ENCODE measurements at regions not wholly inside any gene's neighbourhood (a gene's known extent, or its start where the extent isn't known, plus 50 kb on each side); places are given as distances from the start of the nearest gene placed in this dataset.

DNA sequence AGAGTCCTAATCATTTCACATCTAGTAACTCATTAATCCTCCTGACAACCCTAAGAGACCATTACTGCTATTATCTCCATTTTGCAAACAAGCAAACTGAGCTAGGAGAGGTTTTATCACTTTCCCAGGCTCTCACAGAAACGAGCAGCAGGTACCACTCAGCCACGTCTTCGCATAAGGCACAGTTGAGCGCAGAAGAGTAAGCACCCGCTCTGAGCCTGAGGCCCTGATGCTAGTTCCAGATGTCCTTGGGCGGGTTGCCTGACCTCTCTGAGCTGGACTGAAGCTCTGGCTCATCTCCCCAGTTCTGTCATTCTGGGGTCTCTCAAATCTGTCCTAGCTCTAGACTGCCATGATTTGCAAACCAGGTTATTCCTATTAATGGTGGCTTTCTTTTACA lies 72.6 kb upstream of the FRMD4A start:
- ATAC-seq (no peak), DNase-seq (no peak)
- intact Hi-C loops (cut with DNase I), result no loop called here

DNA sequence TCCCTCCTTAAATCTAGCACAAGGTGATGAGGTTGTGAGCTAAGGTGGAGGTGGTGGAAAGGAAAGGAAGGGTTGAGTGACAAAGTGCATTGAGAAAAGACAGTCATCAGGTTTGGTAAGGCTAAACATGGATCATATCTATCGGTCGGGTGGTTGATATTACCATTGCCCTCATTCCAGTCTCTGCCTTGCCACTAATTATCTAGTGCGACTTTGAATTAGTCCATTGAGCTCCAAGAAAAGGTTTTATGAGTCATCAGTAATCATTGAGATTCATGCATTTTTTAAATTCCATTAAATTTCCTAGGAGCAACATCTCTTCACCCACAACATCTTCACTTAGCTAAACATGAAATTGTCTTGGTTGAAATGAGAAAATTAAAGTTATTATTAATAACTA lies 68.9 kb upstream of the FRMD4A start:
- no peak for DNase-seq
- ATAC-seq, result no peak
- intact Hi-C loops (cut with DNase I), result no loop called here

DNA sequence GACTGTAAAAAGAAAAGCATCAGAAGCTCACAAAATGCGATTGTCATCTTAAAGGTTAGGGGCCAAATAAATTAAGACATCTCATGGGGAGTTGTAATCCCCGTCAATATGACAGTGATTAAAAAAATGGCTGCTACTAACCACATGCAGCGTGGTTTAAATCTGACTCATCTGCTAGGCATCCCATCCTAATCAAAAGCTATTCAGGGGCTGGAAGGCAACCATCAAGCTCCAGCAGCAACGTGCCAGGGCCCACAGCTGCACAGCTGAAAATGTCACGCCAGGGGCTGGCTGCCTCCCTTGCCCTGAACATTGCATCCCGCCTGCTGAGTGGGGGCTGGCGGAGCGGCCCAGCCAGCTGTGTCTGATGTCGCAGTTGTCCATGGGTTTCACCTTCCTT lies 66.3 kb upstream of the FRMD4A start:
- peak; percentile 73 for DNase-seq
- intact Hi-C loops (cut with DNase I), result no loop called here
- peak; percentile 97 to 98 for ATAC-seq

DNA sequence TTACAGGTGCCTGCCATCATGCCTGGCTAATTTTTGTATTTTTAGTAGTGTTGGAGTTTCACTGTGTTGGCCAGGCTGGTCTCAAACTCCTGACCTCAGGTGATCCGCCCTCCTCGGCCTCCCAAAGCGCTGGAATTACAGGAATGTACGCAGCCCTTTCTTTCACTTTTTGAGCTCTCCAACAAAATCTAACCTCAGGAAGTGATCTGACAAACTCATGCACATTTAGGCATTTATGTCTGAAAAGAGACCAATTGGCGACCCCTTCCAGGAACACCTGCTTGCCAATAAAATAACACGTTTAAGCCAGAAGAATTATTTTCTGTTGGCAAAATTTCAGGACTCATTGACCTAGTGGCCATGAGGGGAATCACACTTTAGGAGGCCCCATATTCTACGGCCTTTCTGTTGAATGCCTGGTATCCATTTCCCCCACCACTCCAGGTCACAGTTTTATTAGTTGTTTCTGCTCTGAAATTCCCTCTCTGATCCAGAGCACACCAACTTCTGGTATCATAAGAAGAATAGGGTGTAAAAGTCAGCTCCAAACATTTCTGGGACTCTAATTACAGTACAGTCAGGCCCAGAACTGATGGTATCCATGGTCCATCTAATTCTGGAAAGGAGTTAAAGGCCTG lies 65.8 kb upstream of the FRMD4A start:
- intact Hi-C loops (cut with DNase I), result no loop called here
- ATAC-seq, result peak; percentile 21 to 29

DNA sequence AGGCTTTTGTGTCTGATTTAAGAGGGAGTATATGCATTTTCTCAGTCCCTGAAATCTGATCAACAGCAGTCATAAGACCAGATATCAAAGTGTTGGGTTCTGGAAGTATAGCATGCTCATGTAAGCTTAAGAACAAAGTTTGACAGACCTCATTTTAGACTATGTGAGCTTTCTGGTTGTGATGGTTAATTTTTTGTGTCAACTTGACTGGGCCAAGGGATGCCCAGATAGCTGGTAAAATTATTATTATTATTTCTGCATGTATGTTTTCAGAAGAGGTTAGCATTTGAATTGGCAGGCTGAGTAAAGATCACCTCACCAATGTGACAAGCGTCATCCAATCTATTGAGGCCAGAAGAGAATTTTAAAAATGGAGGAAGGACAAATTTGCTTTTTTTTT lies 63.5 kb upstream of the FRMD4A start:
- no peak for DNase-seq
- no peak for ATAC-seq
- intact Hi-C loops (cut with DNase I), result no loop called here

More for the DNA sequence above, 65.8 kb upstream of the FRMD4A start:
- DNase-seq, result no peak

DNA sequence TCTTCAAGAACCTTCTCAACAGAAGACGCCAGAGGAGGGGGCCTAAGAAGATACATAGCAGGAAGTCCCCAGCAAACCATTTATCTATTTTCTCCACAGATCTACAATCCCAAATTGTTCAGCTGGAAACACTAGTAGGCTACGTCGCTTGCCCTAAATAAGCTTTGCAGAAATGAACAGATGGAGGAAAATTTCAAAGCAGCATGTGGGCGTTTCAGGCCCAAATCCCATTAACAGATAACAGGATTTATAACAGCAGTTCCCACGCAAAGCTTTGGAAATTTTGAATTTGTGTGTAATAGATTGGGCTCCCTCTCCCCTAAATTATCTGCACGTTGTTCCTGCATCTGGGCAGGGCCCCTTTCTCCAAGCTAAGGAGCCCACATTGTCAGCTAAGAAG lies 60.6 kb upstream of the FRMD4A start:
- no peak for ATAC-seq

DNA sequence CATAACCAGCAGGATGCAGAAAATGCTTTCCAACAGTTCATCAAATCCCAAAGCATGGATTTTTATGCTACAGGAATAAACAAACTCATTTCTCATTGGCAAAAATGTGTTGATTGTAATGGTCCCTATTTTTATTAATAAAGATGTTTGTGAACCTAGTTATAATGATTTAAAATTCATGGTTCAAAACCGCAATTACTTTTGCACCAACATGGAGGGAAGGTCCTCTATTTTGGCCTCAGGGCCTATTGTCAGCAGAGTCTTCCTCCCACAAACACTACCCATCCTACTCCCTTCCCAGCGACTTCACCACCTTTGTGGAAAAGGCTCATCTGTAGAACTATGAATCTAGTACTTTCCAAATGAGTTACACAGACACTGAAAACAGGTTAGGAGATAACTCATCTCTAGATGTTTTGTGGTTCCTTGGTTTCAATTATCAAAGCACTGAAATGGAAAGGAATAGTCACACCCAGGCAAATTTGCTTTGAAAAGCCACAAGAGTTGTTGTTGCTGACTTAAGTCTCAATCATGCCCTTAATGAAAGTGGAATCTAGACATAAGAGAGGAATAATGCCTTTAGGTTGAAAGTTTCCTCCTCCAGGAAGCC lies 59.4 kb upstream of the FRMD4A start:
- ATAC-seq (no peak), DNase-seq (no peak)
- intact Hi-C loops (cut with DNase I), result no loop called here

More for the DNA sequence above, 60.6 kb upstream of the FRMD4A start:
- no peak for DNase-seq
- intact Hi-C loops (cut with DNase I), result no loop called here

DNA sequence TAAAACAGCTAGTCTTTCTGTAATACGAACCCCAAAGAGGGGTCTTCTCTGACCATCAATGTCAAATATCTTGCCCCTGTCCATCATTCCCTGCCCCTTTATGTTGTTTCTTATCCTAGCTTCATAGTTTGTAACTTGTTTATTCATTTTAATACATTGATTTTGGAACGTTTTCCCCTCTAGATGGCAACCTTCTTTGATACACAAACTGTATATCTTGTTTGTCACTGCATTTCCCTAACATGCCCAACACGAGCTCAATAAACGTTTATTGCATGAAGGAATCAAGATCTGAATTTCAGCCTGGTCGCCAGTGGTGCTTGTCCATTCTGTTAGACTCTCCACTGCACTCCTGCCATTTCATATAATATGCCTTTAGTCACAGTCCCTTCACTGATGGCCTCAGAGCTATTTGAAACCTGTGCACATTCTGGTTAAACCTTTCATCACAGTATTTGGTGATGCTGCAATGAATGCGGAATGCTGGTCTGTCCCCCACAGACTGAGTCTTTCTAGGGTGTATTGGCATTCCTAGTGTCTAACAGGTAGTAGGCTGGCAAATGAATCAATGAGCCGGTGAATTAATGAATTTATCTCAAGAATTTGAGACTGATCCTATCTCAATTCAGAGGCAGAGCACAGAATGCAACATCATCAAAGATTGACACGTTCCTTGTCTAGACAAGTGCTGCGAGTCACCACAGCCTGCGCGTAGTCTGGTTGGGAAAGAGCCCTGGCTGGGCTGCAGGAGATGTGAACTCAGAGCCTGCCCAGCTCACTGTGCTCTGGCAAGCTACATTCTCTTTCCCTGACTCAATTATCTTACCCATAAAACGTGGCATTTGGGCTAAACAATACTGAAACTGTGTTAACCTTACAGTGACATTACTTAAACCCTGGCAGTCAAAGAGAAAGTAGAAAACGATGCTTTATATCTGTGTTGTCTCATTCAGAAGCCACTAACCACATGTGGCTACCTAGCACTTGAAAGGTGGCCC lies 55.2 kb upstream of the FRMD4A start:
- ATAC-seq, result peak in 1 of 2 donors; percentile 29
- no peak for DNase-seq
- intact Hi-C loops (cut with DNase I), result no loop called here

DNA sequence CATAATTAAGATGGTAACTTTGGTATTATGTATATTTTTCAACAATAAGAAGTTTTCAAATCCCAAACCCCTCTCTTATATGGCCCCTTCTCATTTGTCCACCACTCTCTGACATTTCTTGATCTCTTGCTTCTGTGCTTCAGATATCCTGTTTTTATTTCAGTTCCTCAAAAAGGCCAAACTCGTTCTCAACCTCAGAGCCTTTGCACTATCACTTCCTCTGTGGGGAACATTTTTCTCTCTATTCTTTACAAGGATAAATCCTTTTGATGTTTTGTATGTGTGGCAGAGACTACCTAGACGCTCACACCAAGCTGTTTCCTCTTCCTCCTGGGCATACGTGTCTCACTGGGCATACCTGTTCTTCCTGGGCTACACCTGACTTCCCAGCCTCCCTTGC lies 54.2 kb upstream of the FRMD4A start:
- no peak for DNase-seq
- ATAC-seq, result no peak
- intact Hi-C loops (cut with DNase I), result no loop called here

DNA sequence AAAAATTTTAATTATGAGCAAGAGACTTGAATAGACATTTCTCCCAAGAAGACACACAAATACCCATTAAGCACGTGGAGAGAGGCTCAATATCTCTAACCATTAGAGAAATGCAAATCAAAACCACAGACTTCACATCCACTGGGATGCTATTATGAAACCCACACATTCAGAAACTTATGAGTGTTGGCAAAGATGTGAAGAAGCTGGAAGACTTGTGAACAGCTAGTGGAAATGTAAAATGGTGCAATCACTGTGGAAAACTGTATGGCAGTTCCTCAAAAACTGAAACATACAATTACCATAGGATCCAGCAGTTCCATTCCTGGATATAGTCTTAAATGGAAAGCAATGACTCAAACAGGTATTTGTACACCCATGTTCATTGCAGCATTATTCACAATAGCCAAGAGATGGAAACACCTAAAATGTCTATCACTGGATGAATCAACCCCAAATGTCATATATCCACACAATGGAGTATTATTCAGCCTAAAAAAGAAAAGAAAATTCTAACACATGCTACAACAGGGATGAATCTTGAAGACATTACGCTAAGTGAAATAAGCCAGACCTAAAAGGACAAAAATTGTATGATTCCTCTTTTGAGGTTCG lies 53.5 kb upstream of the FRMD4A start:
- ATAC-seq (no peak), DNase-seq (no peak)
- intact Hi-C loops (cut with DNase I), result no loop called here

DNA sequence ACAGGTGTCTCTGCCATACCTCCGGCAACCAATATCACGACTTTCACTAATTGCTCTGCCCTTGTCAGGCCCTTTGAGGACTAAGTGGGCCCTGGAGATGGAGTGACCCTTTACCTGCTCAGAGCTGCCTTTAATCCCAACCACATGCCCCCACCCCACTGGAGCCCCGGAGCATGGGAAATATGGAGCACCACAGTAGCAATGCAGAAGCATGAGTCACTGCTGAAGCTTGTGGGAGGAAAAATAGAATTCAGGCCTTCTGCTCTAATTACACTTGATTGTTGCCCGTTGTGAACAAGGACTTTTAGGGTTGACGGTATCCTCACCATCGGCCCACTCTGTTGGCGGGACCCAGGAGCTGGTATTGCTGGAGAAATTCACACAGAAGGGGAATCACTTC lies 52.5 kb upstream of the FRMD4A start:
- DNase-seq (no peak), ATAC-seq (no peak)
- intact Hi-C loops (cut with DNase I), result no loop called here

DNA sequence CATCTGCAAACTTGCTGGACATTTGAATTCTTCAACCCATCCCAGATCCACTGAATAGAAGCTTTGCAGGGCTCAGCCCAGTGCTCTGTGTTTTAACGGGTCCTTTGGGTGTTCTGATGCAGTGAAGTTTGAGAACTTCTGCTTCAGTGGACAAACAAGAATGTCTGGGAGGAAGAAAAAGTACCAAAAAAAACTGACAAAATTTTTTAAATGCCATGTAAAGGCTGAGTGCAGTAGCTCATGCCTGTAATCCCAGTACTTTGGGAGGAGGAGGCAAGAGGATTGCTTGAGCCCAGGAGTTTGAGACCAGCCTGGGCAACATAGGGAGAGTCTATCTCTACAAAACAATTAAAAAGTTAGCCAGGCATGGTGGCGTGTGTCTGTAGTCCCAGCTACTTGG lies 51.8 kb upstream of the FRMD4A start:
- DNase-seq (no peak), ATAC-seq (no peak)
- intact Hi-C loops (cut with DNase I), result no loop called here

DNA sequence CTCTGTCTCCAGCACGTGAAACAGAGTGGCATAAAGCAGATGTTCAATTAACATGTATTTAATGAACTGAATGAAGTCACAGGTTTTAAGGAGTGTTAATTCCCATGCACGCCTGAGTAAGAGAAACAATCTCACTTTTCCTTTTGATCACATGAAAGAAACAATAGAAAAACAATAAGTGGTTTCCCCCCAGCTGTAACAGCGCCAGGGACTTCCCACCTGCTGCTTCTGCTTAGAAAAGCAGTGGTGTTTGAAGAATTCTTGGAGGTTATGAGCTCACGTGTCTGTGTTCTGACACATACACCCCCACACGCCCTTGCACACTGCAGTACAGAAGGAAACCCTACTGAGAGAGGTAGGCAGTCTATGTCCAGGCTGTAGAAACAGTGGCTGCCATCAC lies 51.3 kb upstream of the FRMD4A start:
- no peak for DNase-seq
- no peak for ATAC-seq
- intact Hi-C loops (cut with DNase I), result no loop called here

DNA sequence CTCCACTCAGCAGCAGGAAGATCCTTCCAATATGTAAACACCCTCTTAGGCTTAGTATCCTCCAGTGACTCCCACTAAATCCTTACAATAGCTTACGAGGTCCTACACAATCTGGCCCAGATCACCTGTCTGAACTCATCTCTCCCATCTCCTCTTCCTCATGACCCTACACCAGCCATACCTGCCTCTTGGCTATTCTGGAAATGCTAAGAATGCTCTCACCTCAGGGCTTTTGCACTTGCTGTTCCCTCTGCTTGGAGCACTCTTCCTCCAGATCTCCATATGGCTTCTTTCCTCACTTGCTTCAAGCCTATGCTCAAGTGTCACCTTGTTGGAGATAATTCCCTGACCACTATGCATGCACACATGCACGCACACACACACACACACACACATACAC lies 50.8 kb upstream of the FRMD4A start:
- intact Hi-C loops (cut with DNase I), result no loop called here
- no peak for ATAC-seq
- no peak for DNase-seq

DNA sequence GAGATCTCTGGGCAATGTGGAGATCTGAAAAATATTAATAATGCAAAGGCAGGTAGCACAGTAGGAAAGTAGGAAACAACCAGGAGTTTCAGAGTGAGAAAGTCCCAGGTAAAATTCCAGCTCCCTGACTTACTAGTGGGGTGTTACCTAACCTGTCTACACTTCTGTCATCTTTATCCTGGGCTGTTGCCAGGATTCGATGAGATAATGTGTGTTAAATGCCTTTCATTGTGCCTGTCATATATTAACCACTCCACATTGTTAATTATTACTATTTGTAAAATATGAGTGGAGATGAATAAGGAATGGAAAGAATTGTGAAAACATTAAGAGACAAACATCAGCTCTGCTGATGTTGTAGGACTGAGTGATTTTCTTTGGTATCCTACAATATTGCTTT lies 50.0 kb upstream of the FRMD4A start:
- DNase-seq (no peak), ATAC-seq (no peak)
- intact Hi-C loops (cut with DNase I), result no loop called here

Small RNA genes in the stretch of these regions (microRNA-seq; reads per million reads assigned to microRNA genes)
- 0 reads per million in 2 donors for gene MIR1265
- gene MIR4293, result 0 reads per million in 2 donors

All from left cardiac atrium (tissue), 4 donors.